A673 (cell line): ENCODE measurements at regions not wholly inside any gene's neighbourhood (a gene's known extent, or its start where the extent isn't known, plus 50 kb on each side); places are given as distances from the start of the nearest gene placed in this dataset.

Source experiments
- EZH2 ChIP-seq: fragments of 200-600 bp; sonication (generic); IDR thresholded peaks from 2 replicates; pipeline ENCODE4 v1.6.1; 2017; ENCODE audit warnings: borderline replicate concordance, low read depth, mild to moderate bottlenecking, mixed read lengths, antibody characterized with exemption, low read length; ENCODE audit not compliant: poor library complexity, severe bottlenecking
- TF ChIP-seq, protein P1 (sequence below): fragments of 300-800, 200-600 bp; sonication (generic); conservative IDR thresholded peaks from 2 replicates; pipeline ENCODE4 v1.5.1; 2017; ENCODE audit warnings: low read depth, mild to moderate bottlenecking, antibody characterized with exemption, low read length, moderate library complexity, mixed read lengths

DNA sequence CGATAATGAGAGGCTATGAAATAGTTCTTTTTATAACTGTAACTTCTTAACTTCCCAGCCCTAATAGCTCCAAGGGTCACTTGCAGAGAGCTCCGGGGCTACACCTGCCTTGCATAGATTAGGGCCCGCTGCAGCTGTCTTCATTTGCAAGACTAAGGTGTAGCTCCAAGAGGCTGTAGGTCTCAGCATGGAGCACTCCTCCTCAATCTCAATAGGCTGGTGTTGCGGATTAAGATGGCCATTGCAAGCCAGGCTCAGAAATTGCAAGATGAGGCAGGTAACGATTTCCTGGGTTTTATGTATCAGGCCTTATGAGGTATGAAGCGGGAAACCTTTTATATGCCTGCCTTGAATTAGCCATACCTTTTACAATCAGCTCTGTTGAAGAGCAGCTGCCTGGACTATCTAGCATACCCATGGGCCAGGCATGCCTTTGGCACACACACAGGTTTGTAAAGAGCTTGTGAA is 185.7 kb downstream of the TM9SF2 start:
- TF ChIP-seq, protein P1, sequence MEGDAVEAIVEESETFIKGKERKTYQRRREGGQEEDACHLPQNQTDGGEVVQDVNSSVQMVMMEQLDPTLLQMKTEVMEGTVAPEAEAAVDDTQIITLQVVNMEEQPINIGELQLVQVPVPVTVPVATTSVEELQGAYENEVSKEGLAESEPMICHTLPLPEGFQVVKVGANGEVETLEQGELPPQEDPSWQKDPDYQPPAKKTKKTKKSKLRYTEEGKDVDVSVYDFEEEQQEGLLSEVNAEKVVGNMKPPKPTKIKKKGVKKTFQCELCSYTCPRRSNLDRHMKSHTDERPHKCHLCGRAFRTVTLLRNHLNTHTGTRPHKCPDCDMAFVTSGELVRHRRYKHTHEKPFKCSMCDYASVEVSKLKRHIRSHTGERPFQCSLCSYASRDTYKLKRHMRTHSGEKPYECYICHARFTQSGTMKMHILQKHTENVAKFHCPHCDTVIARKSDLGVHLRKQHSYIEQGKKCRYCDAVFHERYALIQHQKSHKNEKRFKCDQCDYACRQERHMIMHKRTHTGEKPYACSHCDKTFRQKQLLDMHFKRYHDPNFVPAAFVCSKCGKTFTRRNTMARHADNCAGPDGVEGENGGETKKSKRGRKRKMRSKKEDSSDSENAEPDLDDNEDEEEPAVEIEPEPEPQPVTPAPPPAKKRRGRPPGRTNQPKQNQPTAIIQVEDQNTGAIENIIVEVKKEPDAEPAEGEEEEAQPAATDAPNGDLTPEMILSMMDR = no peak
- TF ChIP-seq EZH2 = no peak
